ENCODE measurements at regions not wholly inside any gene's neighbourhood (a gene's known extent, or its start where the extent isn't known, plus 50 kb on each side); places are given as distances from the start of the nearest gene placed in this dataset.

- H3K27ac ChIP-seq (ENCODE audit: low read depth, low read length), result no peak overlapping the region
- ChIA-PET CTCF (no interaction called here), POLR2A (no interaction called here)
- DNase-seq (ENCODE audit: low read depth, low spot score), result no peak
- no peak overlapping the region for H3K4me3 ChIP-seq (ENCODE audit: low read depth, low read length)
- TF ChIP-seq, protein P1, sequence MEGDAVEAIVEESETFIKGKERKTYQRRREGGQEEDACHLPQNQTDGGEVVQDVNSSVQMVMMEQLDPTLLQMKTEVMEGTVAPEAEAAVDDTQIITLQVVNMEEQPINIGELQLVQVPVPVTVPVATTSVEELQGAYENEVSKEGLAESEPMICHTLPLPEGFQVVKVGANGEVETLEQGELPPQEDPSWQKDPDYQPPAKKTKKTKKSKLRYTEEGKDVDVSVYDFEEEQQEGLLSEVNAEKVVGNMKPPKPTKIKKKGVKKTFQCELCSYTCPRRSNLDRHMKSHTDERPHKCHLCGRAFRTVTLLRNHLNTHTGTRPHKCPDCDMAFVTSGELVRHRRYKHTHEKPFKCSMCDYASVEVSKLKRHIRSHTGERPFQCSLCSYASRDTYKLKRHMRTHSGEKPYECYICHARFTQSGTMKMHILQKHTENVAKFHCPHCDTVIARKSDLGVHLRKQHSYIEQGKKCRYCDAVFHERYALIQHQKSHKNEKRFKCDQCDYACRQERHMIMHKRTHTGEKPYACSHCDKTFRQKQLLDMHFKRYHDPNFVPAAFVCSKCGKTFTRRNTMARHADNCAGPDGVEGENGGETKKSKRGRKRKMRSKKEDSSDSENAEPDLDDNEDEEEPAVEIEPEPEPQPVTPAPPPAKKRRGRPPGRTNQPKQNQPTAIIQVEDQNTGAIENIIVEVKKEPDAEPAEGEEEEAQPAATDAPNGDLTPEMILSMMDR (IDR thresholded peaks at IDR 0.05; ENCODE audit: low read depth, low read length), result no peak
- H3K9me3 ChIP-seq (ENCODE audit: control insufficient read depth, insufficient read depth, low read length), result no peaks in the 10 kb centered on the region
- H3K27me3 ChIP-seq (ENCODE audit: control insufficient read depth, insufficient read depth, low read length), result peaks cover 4% of the 10 kb centered on the region
Measured at GRCh38 chr10:28879246-28879645, 201.9 kb downstream of the BAMBI start.

DNA sequence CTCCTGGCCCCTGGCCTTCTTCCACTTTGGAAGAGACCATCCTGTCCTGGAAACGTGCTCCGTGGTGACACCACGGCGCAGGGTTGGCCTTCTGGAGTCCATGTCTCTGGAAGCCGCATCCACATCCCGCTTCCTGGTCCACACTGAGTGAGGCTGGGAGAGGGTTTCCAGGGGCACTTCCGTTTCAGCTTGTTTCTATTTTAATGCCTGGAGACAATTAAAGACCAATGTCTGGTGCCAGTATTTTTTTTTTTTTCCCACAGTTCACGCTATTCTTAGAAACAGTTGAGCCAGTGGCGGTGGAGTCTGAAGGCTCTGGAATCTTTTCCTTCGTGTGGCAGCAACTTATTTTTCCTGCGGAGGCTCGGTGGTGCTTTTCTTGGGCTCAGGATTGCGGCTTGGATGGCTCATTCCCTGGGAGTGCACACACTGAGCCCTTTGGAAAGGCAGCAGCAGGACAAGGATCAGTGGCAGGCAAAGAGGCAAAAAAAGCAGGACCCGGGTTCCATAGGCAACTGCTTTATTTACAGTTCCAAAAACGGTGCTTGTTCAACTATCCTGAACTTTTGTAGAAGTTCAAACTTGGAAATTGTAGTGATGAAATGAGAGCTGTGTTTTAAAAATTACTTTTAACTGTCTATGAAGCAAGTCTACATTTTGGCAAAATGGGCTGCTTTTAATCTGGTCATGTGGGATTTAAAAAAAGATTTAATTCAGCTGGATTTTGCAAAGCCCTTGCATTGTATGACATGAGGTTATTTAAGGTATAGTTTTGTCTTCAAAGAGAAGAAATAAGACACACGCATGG is 202.8 kb downstream of the BAMBI start:
- ChIA-PET POLR2A (no interaction called here), CTCF (interaction anchor here (0.5 to 1.4 kb wide), 3 partner anchors 216 to 253 kb away, joined by 3 to 4 read pairs (median 3); no protein-coding TSS in a partner anchor)
- H3K27ac ChIP-seq (ENCODE audit: low read depth, low read length), result no peak overlapping the region
- peaks cover 4% of the 10 kb centered on the region for H3K27me3 ChIP-seq (ENCODE audit: control insufficient read depth, insufficient read depth, low read length)
- H3K9me3 ChIP-seq (ENCODE audit: control insufficient read depth, insufficient read depth, low read length), result no peaks in the 10 kb centered on the region
- TF ChIP-seq, protein P1 (IDR thresholded peaks at IDR 0.05; ENCODE audit: low read depth, low read length), result no peak
- H3K4me3 ChIP-seq (ENCODE audit: low read depth, low read length), result no peak overlapping the region
- DNase-seq (ENCODE audit: low read depth, low spot score), result no peak

- CTCF ChIA-PET, result interaction anchor here (0.5 to 1.4 kb wide), 3 partner anchors 217 to 254 kb away, joined by 3 to 4 read pairs (median 3); no protein-coding TSS in a partner anchor
- H3K9me3 ChIP-seq (ENCODE audit: control insufficient read depth, insufficient read depth, low read length), result no peaks in the 10 kb centered on the region
- H3K4me3 ChIP-seq (ENCODE audit: low read depth, low read length), result no peak overlapping the region
- TF ChIP-seq, protein P1 (IDR thresholded peaks at IDR 0.05; ENCODE audit: low read depth, low read length), result no peak
- H3K27me3 ChIP-seq (ENCODE audit: control insufficient read depth, insufficient read depth, low read length), result peaks cover 4% of the 10 kb centered on the region
- no peak for DNase-seq (ENCODE audit: low read depth, low spot score)
- POLR2A ChIA-PET, result no interaction called here
- H3K27ac ChIP-seq (ENCODE audit: low read depth, low read length), result no peak overlapping the region
Measured at GRCh38 chr10:28880683-28880950, 203.3 kb downstream of the BAMBI start.

- Histone ChIP-seq H3K9me3 (ENCODE audit: control insufficient read depth, insufficient read depth, low read length) (no peaks in the 10 kb centered on the region), H3K4me3 (ENCODE audit: low read depth, low read length) (no peak overlapping the region), H3K27ac (ENCODE audit: low read depth, low read length) (no peak overlapping the region), H3K27me3 (ENCODE audit: control insufficient read depth, insufficient read depth, low read length) (peaks cover 4% of the 10 kb centered on the region)
- TF ChIP-seq, protein P1 (IDR thresholded peaks at IDR 0.05; ENCODE audit: low read depth, low read length), result no peak
- DNase-seq (ENCODE audit: low read depth, low spot score), result no peak
- POLR2A ChIA-PET, result no interaction called here
- CTCF ChIA-PET, result interaction anchor here (1.4 kb wide), 1 partner anchor 248 kb away, joined by 4 read pairs; no protein-coding TSS in a partner anchor
Measured at GRCh38 chr10:28881171-28881882, 204.0 kb downstream of the BAMBI start.
